T47D (cell line): ENCODE measurements at regions not wholly inside any gene's neighbourhood (a gene's known extent, or its start where the extent isn't known, plus 50 kb on each side); places are given as distances from the start of the nearest gene placed in this dataset.
"Not testable (repeated sequence)": the region's sequence is repeated elsewhere in the genome, so short reads cannot be mapped to it uniquely, and the experiment has no call there.

Experiments
- DNase-seq, 2 experiments: peaks; one replicate each; pipeline versions ENCODE4 v3.0.0 to v3.0.0-alpha.2; 2011 to 2012; ENCODE audit warnings: low read depth in 1 of 2, low spot score in 1 of 2
- JUND ChIP-seq: IDR thresholded peaks from 2 replicates; pipeline ENCODE4 v1.6.1; 2012; ENCODE audit warnings: low read depth
- in situ Hi-C: cut with HindIII; loops from 2 replicates; pipeline ENCODE4 v1.10.0; 2016; ENCODE audit warnings: low sequenced_read_pairs, low pct_unique_long_range_greater_than_20kb

DNA sequence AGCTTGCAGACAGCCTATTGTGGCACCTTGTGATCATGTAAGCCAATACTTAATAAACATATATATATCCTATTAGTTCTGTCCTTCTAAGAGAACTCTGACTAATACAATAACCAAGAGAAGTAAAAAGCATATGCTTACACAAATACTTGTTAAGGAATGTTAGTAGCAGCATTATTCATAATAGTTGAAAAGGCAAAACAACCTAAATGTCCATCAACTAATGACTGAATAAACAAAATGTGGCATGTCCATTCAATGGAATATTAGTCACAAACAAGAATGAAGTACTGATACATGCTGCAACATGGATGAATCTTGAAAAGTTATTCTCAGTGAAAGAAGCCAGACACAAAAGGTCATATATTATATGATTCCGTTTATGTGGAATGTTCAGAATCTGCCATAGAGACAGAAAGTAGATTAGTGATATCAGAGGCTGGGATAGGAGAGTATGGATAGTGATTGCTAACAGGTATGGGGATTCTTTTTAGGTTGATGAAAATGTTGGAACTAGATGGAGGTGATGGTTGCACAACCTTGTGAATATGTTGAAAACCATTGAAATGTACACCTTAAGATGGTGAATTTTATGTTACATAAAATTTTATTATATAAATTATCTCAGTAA is 112.5 kb upstream of the UNC5B start:
- TF ChIP-seq JUND: no peak
- DNase-seq: no peak
- in situ Hi-C loops: no loop called here

DNA sequence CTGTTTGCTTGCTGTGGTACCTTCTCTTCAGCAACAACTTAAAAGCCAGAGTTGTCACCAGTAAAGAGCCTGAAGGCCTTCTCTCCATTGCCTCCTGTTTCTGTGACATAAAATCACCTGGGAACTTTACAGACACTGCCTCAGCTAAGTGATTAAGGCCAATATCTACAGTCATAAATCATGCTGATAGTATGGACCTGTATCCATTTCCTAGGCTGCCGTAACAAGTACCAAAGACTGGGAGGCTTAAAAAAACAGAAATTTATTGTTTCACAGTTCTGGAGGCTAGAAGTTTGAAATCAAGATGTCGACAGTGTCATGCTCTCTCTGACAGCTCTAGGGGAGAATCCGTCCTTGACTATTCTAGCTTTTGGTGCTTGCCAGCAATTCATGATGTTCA is 108.4 kb upstream of the UNC5B start:
- TF ChIP-seq JUND: no peak
- no peak for DNase-seq
- in situ Hi-C loops: no loop called here

DNA sequence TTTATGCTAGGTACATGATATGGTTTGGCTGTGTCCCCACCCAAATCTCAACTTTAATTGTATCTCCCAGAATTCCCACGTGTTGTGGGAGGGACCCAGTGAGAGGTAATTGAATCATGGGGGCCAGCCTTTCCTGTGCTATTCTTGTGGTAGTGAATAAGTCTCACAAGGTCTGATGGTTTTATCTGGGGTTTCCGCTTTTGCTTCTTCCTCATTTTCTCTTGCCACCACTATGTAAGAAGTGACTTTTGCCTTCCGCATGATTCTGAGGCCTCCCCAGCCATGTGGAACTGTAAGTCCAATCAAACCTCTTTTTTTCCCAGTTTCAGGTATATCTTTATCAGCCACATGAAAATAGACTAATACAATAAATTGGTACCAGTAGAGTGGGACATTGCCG is 106.2 kb upstream of the UNC5B start:
- DNase-seq, in situ Hi-C loops: not testable (repeated sequence)

DNA sequence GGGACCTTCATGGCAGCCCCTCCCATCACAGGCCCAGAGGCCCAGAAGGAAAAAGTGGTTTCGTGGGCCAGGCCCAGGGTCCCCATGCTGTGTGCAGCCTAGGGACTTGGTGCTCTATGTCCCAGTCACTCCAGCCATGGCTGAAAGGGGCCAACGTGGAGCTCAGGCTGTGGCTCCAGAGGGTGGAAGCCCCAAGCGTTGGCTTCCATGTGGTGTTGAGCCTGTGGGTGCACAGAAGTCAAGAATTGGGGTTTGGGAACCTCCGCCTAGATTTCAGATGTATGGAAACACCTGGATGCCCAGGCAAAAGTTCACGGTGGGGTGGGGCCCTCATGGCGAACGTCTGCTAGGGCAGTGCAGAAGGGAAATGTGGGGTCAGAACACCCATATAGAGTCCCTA is 105.3 kb upstream of the UNC5B start:
- DNase-seq, in situ Hi-C loops: not testable (repeated sequence)

DNA sequence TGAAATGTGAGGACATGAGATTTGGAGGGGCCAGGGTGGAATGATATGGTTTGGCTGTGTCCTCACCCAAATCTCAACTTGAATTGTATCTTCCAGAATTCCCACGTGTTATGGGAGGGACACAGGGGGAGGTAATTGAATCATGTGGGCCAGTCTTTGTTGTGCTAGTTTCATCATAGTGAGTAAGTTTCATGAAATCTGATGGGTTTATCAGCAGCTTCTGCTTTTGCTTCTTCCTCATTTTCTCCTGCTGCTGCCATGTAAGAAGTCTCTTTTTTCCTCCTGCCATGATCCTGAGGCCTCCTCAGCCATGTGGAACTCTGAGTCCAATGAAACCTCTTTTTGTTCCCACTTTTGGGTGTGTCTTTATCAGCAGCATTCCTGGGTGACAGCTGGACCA is 104.3 kb upstream of the UNC5B start:
- in situ Hi-C loops, DNase-seq: not testable (repeated sequence)

DNA sequence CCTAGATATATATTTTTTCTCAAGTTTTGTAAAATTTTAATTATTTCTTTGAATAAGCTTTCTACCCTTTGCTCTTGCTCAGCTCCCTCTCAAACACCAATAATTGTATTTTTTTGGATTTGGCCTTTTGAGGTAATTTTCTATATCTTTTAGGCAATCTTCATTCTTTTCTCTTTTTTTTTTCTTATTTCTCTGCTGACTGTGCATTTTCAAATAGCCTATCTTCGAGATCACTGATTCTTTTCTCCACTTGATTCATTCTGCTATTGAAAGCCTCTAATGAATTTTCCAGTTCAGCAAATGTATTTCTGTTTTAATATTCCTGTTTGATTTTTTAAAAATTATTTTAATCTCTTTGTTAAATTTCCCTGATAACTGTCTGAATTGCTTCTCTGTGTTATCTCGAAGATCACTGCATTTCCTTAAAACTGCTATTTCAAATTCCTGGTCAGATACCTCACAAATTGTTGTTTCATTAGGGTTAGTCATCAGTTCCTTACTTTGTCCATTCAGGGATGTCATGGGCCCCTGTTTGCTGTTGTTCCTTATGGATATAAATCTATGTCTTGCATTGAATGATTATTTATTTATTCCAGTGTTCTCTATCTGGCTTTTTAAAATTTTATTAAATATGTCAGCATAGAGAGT is 100.1 kb upstream of the UNC5B start:
- DNase-seq: no peak
- TF ChIP-seq JUND: no peak
- in situ Hi-C loops: no loop called here

DNA sequence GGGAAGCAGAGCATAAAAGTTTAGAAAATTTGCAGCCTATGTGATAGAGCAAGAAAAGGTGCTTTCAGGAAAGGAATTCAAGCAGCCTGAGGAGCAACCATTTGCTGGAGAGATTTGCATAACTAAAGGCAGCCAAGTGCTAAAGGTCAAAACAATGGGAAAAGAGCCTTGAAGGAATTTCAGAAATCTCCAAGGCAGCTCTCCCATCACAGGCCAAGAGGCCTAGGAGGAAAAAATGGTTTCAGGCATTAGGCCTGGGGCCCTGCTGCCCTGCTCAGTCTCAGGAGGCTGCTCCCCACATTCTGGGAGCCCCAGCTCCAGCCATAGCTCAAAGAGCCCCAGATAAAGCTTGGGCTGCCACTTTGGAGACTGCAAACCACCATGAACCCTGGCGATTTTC is 95.9 kb upstream of the UNC5B start:
- in situ Hi-C loops: no loop called here
- no peak for DNase-seq
- TF ChIP-seq JUND: no peak

DNA sequence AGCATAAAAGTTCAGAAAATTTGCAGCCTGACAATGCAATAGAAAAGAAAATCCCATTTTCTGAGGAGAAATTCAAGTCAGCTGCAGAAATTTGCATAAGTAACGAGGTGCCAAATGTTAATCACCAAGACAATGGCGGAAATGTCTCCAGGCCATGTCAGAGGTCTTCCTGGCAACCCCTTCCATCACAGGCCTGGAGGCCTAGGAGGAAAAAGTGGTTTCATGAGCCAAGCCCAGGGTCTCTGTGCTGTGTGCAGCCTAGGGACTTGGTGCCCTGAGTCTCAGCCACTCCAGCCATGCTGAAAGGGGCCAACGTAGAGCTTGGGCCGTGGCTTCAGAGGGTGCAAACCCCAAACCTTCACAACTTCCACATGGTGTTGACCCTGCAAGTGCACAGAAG is 94.8 kb upstream of the UNC5B start:
- in situ Hi-C loops, DNase-seq: not testable (repeated sequence)

DNA sequence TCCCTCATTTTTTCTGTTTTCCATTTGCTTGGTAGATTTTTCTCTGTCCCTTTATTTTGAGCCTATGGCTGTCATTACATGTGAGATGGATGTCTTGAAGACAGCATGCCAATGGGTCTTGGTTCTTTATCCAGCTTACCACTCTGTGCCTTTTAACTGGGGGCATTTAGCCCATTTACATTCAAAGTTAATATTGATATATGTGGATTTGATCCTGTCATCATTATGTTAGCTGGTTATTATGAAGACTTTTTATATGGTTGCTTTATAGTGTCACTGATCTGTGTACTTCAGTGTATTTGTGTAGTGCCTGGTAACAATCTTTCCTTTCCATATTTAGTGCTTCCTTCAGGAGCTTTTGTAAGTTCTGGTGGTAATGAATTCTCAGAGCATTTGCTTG is 89.3 kb upstream of the UNC5B start:
- in situ Hi-C loops: no loop called here

DNA sequence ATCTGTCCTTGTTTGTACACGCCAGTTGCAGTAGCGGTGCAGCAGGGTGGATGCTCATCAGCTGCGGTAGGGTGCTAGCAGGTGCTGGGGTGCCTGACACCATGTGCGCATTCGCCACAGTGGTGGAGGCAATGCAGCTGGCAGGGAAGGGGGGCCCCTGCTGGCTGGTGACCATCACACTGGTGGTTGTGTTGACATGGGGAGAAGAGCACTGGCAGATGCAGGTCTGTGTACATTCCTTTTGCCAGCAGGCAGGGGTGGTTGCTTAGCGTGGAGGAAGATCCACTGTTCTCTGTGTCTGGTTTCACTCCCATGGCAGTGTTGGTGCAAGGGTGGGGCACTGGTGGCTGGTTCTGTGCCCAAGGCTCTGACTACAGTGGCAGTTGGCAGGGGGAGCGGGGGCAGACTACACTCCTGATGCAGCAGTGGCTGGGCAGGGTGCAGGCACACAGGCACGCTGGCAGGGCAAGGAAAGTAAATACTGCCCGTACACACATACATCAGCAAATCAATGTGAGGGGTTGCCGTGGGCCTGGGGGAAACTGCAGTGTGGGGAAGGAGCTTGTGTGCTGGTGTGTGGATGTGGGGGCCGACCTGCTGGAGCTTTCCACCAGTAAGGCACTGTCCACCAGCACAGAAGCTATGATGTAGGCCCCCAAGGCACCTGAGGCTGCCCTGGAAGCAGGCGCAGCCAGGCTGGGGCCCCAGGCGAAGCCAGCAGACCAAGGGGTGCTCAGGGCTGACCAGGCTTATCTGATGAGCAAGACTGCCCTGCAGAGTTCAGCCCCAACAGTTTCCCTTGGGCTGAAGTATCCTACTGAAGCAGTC is 87.2 kb upstream of the UNC5B start:
- no peak for DNase-seq
- in situ Hi-C loops: no loop called here
- no peak for TF ChIP-seq JUND

More for the DNA sequence above, 89.3 kb upstream of the UNC5B start:
- TF ChIP-seq JUND: no peak
- DNase-seq: no peak

DNA sequence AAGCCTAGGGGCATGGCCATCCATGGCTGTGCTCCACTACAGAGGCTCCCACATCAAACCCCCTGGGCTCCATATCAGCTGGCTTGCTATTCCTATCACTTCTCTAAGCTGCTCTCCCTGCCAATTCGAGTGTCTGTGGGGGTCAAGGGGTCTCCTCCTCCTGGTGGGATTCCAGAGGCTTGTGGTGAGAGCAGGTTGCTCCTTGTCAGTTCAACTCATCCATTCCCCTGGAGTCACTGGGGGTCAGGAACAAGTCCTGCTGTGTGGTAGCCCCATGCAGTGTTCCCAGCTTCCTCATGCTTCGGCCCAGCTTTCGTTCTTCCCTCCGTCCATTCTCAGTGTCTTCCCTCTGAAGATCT is 86.6 kb upstream of the UNC5B start:
- in situ Hi-C loops: no loop called here
- TF ChIP-seq JUND: no peak
- no peak for DNase-seq

DNA sequence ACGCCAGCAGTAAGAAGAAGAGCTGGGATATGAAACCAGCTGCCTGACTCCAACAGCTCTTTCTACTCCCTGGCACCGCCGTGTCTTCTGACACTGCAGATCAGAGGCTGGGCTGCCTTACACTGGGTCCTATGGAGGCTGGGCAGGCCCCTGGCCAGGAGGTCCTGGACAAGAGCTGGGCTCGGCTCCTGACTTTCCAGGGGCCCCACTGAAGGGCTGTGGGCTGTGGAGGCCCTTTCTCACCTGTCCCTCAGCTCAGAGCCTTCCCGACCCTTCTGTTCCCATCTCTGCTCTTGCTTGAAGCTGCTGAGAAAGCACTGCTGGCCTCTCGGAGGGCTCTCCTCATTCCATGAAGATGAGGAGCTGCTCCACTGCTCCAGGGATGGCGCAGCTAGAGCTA is 85.9 kb upstream of the UNC5B start:
- in situ Hi-C loops: no loop called here
- no peak for TF ChIP-seq JUND
- DNase-seq: no peak

DNA sequence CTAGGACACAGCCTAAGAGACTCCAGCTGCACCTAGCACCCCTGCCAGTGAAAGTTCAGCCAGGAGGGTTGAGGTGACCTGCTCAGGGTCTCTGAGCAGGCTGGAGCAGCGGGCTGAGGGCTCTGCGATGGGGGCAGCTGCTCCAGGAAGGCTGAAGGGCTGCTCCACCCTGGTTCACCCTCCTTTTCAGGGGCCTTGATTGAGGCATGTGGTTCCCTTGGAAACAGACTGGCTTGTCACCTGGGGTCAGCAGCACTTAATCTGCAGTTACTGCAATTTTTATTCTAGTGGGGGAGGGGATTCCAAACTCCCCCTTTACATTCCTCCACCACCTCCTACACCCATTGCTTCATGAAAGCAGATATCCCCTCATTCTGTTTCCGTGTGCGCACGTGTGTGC is 85.3 kb upstream of the UNC5B start:
- TF ChIP-seq JUND: no peak
- in situ Hi-C loops: no loop called here
- no peak for DNase-seq

DNA sequence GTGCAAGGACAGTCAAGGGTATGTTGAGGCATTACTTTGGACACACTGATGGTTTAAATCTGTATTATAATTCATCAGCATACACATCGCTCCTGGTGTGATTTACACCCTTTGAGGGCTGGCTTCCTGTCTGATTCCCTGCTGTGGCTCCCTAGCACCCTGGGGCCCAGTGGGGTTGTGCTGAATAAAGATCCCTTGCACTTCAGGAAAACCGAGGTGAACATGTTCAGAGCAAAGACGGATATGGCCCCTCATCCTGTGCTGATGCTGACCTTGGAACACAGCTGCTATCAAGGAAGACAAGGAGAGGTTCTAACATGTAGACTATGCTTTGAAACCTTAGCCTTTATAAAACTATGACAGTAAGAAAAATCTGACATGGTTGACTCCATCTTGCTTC is 84.6 kb upstream of the UNC5B start:
- in situ Hi-C loops: no loop called here

More for the DNA sequence above, 84.6 kb upstream of the UNC5B start:
- TF ChIP-seq JUND: no peak
- DNase-seq: no peak
